ENCODE measurements at regions not wholly inside any gene's neighbourhood (a gene's known extent, or its start where the extent isn't known, plus 50 kb on each side); places are given as distances from the start of the nearest gene placed in this dataset.
A peak's percentile ranks its signal among the peaks of the same experiment; 100 is the strongest.
"Not testable (repeated sequence)": the region's sequence is repeated elsewhere in the genome, so short reads cannot be mapped to it uniquely, and the experiment has no call there.

GRCh38 chr3:89013536-89013935 is 93.9 kb upstream of the EPHA3 start:
- TF ChIP-seq POLR2AphosphoS5 (IDR thresholded peaks at IDR 0.05), result no peak
- TF ChIP-seq CTCF (IDR thresholded peaks at IDR 0.05), result no peak
- no peak for TF ChIP-seq EP300 (IDR thresholded peaks at IDR 0.05)
- no peak for TF ChIP-seq POLR2A (IDR thresholded peaks at IDR 0.05)
- 76 to 87% (median 82%) methylated on average over 3 of the region's 3 CpGs for WGBS, 5 donors
- Histone ChIP-seq H3K27me3 (no peaks in the 10 kb centered on the region), H3K4me3 (no peak overlapping the region), H3K36me3 (no peaks in the 10 kb centered on the region), H3K9me3 (no peaks in the 10 kb centered on the region), H3K27ac (no peak overlapping the region), H3K4me1 (no peaks in the 10 kb centered on the region)
- DNase-seq, result no peak
- intact Hi-C loops (cut with DNase I; ENCODE audit: low total_unique reads), result no loop called here

DNA sequence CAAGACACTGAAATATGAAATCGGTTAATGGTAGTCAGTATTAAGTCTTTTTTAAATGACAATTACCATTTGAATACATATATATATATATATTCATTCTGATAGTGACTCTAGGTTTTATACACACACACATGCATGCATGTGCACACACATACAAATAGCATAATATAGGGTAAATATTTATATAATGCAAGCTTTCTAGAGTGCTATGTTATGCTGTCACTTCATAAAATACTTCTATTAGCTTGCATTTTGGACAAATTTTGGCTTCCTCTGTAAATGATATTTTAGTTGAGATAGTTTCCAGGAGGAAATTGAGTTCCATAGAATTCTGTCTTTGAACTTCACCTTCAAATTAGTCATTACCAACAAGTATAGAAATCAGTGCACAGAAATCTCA is 89.9 kb upstream of the EPHA3 start:
- Histone ChIP-seq H3K4me3 (no peak overlapping the region), H3K27me3 (no peaks in the 10 kb centered on the region), H3K9me3 (no peaks in the 10 kb centered on the region), H3K36me3 (no peaks in the 10 kb centered on the region), H3K27ac (no peak overlapping the region), H3K4me1 (no peaks in the 10 kb centered on the region)
- TF ChIP-seq POLR2A (IDR thresholded peaks at IDR 0.05) (no peak), CTCF (IDR thresholded peaks at IDR 0.05) (no peak), EP300 (IDR thresholded peaks at IDR 0.05) (no peak), POLR2AphosphoS5 (IDR thresholded peaks at IDR 0.05) (no peak)
- 74 to 94% (median 90%) methylated on average over 1 of the region's 1 CpG for WGBS, 5 donors
- intact Hi-C loops (cut with DNase I; ENCODE audit: low total_unique reads), result no loop called here
- DNase-seq, result no peak

DNA sequence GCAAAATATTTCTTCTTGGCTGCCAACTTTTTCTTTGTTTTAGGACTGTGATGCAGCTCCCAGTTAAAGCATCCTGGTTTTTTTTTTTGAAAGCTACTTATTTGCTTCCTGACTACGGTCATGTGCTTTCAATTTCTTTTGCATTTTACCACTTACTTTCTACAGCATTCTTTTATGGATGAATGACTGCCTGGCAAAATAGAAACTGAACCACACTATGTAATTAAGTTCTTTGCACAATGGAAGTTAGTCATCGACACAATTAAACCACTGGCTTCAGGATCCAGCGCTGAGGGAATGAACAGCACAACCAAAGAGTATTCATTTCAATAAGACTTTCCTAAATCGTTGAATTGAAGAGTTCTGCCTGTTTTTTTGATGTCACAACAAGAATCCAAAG is 82.2 kb upstream of the EPHA3 start:
- H3K27me3 ChIP-seq, result no peaks in the 10 kb centered on the region
- 63 to 76% (median 73%) methylated on average over 4 of the region's 4 CpGs for WGBS, 5 donors
- intact Hi-C loops (cut with DNase I; ENCODE audit: low total_unique reads), result no loop called here
- no peak overlapping the region for H3K4me3 ChIP-seq
- no peaks in the 10 kb centered on the region for H3K9me3 ChIP-seq
- no peaks in the 10 kb centered on the region for H3K4me1 ChIP-seq
- DNase-seq, result peak in 1 of 2 donors; percentile 15
- no peak for TF ChIP-seq POLR2AphosphoS5 (IDR thresholded peaks at IDR 0.05)
- no peak for TF ChIP-seq CTCF (IDR thresholded peaks at IDR 0.05)
- TF ChIP-seq EP300 (IDR thresholded peaks at IDR 0.05), result no peak
- TF ChIP-seq POLR2A (IDR thresholded peaks at IDR 0.05), result no peak
- no peak overlapping the region for H3K27ac ChIP-seq
- H3K36me3 ChIP-seq, result no peaks in the 10 kb centered on the region

DNA sequence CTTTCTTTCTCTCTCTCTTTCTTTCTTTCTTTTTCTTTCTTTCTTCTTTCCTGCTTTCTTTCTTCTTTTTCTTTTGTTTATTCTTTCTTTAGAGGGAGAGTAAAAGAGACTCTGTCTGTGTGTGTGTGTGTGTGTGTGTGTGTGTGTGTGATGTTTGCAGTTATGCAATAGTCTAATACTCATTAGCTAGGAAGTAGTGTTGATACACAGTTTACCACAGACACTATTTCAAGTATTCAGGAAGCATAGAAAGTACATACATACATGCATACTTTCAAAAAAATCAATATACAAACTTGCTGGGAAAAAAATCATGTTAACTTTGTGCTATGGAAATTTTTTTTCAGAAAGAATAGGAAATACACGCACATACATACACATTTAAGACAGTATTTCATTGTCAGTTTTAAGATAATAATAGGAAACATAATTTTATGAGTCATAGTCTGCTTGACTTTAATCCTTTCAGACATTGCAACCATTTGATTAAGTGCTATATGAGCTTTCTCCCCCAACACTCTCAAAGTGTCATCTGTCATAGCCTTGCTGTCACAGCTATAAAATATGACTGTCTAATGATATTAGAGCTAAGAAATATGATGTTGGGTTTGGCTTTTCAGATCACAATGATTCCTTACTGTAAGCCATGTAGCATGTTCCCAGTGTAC is 74.9 kb upstream of the EPHA3 start:
- Histone ChIP-seq H3K27ac (no peak overlapping the region), H3K9me3 (peaks cover 0 to 10% (median 3%) of the 10 kb centered on the region in 4 donors), H3K36me3 (no peaks in the 10 kb centered on the region), H3K4me1 (no peaks in the 10 kb centered on the region), H3K27me3 (no peaks in the 10 kb centered on the region), H3K4me3 (no peak overlapping the region)
- intact Hi-C loops (cut with DNase I; ENCODE audit: low total_unique reads), result no loop called here
- WGBS, 5 donors, result 67 to 83% (median 69%) methylated on average over 1 of the region's 1 CpG
- TF ChIP-seq POLR2AphosphoS5 (IDR thresholded peaks at IDR 0.05) (no peak), POLR2A (IDR thresholded peaks at IDR 0.05) (no peak), EP300 (IDR thresholded peaks at IDR 0.05) (no peak), CTCF (IDR thresholded peaks at IDR 0.05) (no peak)
- DNase-seq, result no peak

DNA sequence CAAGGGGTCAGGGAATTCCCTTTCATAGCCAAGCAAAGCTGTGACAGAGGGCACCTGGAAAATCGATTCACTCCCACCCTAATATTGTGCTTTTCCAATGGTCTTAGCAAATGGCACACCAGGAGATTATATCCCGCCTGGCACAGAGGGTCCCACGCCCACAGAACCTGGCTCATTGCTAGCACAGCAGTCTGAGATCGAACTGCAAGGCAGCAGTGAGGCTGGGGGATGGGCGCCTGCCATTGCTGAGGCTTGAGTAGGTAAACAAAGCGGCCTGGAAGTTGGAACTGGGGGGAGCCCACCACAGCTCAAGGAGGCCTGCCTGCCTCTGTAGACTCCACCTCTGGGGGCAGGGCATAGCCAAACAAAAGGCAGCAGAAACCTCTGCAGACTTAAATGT is 72.7 kb upstream of the EPHA3 start:
- 70 to 84% (median 79%) methylated on average over 5 to 6 of the region's 6 CpGs for WGBS, 5 donors
- H3K36me3 ChIP-seq; DNase-seq; H3K27me3 ChIP-seq; H3K9me3 ChIP-seq; H3K4me3 ChIP-seq; intact Hi-C loops (cut with DNase I; ENCODE audit: low total_unique reads); H3K27ac ChIP-seq; H3K4me1 ChIP-seq: not testable (repeated sequence)

Measured in stomach (tissue), 8 donors.